Gastrocnemius medialis (tissue), 4 donors: ENCODE measurements at regions not wholly inside any gene's neighbourhood (a gene's known extent, or its start where the extent isn't known, plus 50 kb on each side); places are given as distances from the start of the nearest gene placed in this dataset.

Experiments used
- ATAC-seq, 2 donors: fragments of 150-250 bp; one replicate each; pipeline ENCODE4 v1.9.1; 2016
- DNase-seq, 2 donors: peaks; one replicate each; pipeline ENCODE4 v3.0.0-alpha.2; 2019
- H3K27ac ChIP-seq, 4 donors: fragments of 200-600 bp; sonication (generic); 1 replicate in 1 of 4; 2 replicates in 3 of 4; pipeline ENCODE4 v1.5.1; 2016 to 2018; ENCODE audit warnings: mild to moderate bottlenecking in 2 of 4, moderate library complexity in 1 of 4
- H3K27me3 ChIP-seq, 3 donors: fragments of 200-600 bp; sonication (generic) in 2 of 3; 1 replicate in 1 of 3; 2 replicates in 2 of 3; pipeline versions ENCODE4 v1.5.1 to v1.6.0; 2016 to 2019; ENCODE audit warnings: mild to moderate bottlenecking in 1 of 3, moderate library complexity in 1 of 3
- H3K36me3 ChIP-seq, 2 donors: fragments of 200-600 bp; sonication (generic) in 1 of 2; one replicate each; pipeline ENCODE4 v1.5.1; 2017 to 2018
- H3K4me1 ChIP-seq, 2 donors: fragments of 200-600 bp; sonication (generic) in 1 of 2; one replicate each; pipeline ENCODE4 v1.5.1; 2016 to 2017; ENCODE audit warnings: mild to moderate bottlenecking in 2 of 2
- H3K4me3 ChIP-seq, 4 donors: fragments of 200-600 bp; sonication (generic) in 3 of 4; 1 replicate in 1 of 4; 2 replicates in 3 of 4; pipeline ENCODE4 v1.5.1; 2016 to 2019; ENCODE audit warnings: mild to moderate bottlenecking in 2 of 4
- H3K9me3 ChIP-seq, 3 donors: fragments of 200-600 bp; sonication (generic) in 2 of 3; 1 replicate in 1 of 3; 2 replicates in 2 of 3; pipeline ENCODE4 v1.5.1; 2016 to 2019
- POLR2A ChIP-seq, 2 donors: fragments of 450-650 bp; IDR thresholded peaks; one replicate each; pipeline ENCODE4 v1.6.1; 2017; ENCODE audit warnings: antibody characterized with exemption in 2 of 2, mild to moderate bottlenecking in 2 of 2, moderate library complexity in 2 of 2
- in situ Hi-C, 4 donors: fragments of 200-750 bp; cut with MboI; loops; one replicate each; pipeline versions ENCODE4 v1.15.0 to v1.8.0; 2017; ENCODE audit warnings: low sequenced_read_pairs in 4 of 4
- intact Hi-C: fragments of 100-400 bp; cut with DNase I; formaldehyde crosslinking; loops from one replicate; pipeline ENCODE4 v1.15.1; 2023; ENCODE audit warnings: low total_unique reads
- TF ChIP-seq, protein P1 (sequence below), 5 experiments: fragments of 450-650 bp in 3 of 5; fragments of 200-600 bp in 2 of 5; sonication (generic) in 2 of 5; IDR thresholded peaks in 4 of 5; conservative IDR thresholded peaks in 1 of 5; 1 replicate in 4 of 5; 2 replicates in 1 of 5; pipeline ENCODE4 v1.5.1; 2016 to 2019; ENCODE audit warnings: antibody characterized with exemption in 5 of 5, mild to moderate bottlenecking in 3 of 5, moderate library complexity in 3 of 5

GRCh38 chr18:59814891-59815290, 84.9 kb upstream of the PMAIP1 start:
- intact Hi-C loops (no loop called here), in situ Hi-C loops (loop anchor here in 2 of 4 donors (25.0 kb wide), 1 partner anchor 353 kb away; no protein-coding TSS in a partner anchor)
- no peak for ATAC-seq
- Histone ChIP-seq H3K4me3 (no peak overlapping the region), H3K4me1 (no peaks in the 10 kb centered on the region), H3K36me3 (no peaks in the 10 kb centered on the region), H3K27me3 (no peaks in the 10 kb centered on the region), H3K27ac (no peak overlapping the region), H3K9me3 (no peaks in the 10 kb centered on the region)
- no peak for DNase-seq
- TF ChIP-seq, protein P1, sequence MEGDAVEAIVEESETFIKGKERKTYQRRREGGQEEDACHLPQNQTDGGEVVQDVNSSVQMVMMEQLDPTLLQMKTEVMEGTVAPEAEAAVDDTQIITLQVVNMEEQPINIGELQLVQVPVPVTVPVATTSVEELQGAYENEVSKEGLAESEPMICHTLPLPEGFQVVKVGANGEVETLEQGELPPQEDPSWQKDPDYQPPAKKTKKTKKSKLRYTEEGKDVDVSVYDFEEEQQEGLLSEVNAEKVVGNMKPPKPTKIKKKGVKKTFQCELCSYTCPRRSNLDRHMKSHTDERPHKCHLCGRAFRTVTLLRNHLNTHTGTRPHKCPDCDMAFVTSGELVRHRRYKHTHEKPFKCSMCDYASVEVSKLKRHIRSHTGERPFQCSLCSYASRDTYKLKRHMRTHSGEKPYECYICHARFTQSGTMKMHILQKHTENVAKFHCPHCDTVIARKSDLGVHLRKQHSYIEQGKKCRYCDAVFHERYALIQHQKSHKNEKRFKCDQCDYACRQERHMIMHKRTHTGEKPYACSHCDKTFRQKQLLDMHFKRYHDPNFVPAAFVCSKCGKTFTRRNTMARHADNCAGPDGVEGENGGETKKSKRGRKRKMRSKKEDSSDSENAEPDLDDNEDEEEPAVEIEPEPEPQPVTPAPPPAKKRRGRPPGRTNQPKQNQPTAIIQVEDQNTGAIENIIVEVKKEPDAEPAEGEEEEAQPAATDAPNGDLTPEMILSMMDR (IDR thresholded peaks at IDR 0.05 in 4 of 5, conservative IDR thresholded peaks at IDR 0.05 in 1 of 5) = no peak
- TF ChIP-seq POLR2A (IDR thresholded peaks at IDR 0.05) = no peak

DNA sequence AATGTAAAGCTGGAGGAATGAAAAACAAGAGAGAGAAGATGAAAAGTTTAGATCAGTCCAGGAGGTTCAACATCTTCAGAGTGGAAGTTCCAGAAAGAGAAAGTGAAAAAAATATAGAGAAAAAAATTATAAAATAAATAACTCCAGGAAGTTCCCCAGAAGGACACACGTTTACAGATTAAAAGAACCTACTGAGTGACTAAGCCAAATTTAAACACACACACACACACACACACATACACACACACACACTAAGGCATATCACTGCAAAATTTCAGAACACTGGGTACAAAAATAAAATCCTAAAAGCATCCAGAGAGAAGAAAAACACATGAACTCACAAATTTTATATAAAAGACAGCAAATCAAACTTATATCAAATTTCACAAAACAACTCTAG, 85.9 kb upstream of the PMAIP1 start:
- no peaks in the 10 kb centered on the region for H3K36me3 ChIP-seq
- intact Hi-C loops (no loop called here), in situ Hi-C loops (loop anchor here in 2 of 4 donors (25.0 kb wide), 1 partner anchor 352 kb away; no protein-coding TSS in a partner anchor)
- H3K27me3 ChIP-seq = no peaks in the 10 kb centered on the region
- DNase-seq (no peak), ATAC-seq (no peak)
- TF ChIP-seq, protein P1 (IDR thresholded peaks at IDR 0.05 in 4 of 5, conservative IDR thresholded peaks at IDR 0.05 in 1 of 5) = no peak
- TF ChIP-seq POLR2A (IDR thresholded peaks at IDR 0.05) = no peak
- H3K9me3 ChIP-seq = no peaks in the 10 kb centered on the region
- H3K4me1 ChIP-seq = no peaks in the 10 kb centered on the region
- no peak overlapping the region for H3K4me3 ChIP-seq
- no peak overlapping the region for H3K27ac ChIP-seq

DNA sequence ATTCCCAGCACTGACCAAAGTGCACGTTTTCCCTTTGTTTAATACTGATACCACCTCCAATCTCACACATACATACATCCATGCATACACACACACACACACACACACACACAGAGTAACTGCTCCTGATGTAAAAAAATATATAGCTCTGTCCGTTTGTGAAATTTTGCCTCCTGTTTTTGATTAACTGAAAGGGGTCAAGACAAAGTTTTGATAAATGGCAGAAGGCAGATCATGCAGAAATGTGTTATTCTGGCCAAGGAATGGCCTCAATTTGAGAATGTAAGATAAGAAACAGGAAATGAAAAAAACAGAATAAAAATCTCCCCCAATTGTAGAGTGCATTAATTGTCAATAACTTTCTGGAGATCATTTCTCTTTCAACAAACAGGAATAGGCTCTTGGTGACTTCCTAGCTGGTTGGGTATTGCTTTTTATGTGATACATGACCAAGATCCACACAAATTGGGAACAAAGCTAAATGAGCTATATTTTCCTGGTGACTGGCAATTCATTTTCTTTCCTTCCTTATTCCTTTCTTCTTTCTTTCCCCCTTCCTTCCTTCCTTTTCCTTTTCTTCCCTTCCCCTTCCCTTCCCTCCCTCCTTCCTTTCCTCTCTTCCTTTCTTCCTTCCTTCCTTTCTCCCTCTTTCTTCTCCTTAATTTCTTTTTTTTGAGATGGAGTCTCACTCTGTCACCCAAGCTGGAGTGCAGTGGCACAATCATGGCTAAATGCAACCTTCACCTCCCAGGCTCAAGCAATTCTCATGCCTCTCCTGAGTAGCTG, 88.9 kb upstream of the PMAIP1 start:
- in situ Hi-C loops = loop anchor here in 2 of 4 donors (25.0 kb wide), 1 partner anchor 349 kb away; no protein-coding TSS in a partner anchor
- intact Hi-C loops = no loop called here

DNA sequence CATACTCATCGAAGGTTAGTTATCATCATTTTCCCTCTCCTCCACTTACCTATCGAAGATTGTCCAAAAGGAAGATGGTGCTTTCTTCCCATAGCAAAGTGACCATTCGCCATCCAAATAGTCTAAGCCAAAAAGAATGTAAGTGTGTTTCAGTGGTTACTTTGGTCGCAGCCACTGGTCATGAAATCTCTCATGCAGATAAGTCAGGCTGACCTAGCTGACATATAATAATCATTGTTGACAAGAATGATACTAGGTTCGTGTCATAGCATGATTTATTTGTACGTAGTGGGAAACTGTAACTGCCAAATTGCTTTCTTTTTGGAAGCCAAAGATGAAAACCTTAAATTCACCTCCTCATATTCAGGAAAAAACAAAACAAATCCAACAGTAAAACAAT, 89.6 kb upstream of the PMAIP1 start:
- in situ Hi-C loops = loop anchor here in 2 of 4 donors (25.0 kb wide), 1 partner anchor 348 kb away; no protein-coding TSS in a partner anchor
- intact Hi-C loops = no loop called here
- TF ChIP-seq, protein P1 (IDR thresholded peaks at IDR 0.05 in 4 of 5, conservative IDR thresholded peaks at IDR 0.05 in 1 of 5) = no peak
- no peak for TF ChIP-seq POLR2A (IDR thresholded peaks at IDR 0.05)
- Histone ChIP-seq H3K4me1 (no peaks in the 10 kb centered on the region), H3K9me3 (no peaks in the 10 kb centered on the region), H3K4me3 (no peak overlapping the region), H3K27me3 (no peaks in the 10 kb centered on the region), H3K36me3 (no peaks in the 10 kb centered on the region), H3K27ac (no peak overlapping the region)
- no peak for DNase-seq
- no peak for ATAC-seq

More for the DNA sequence above, 88.9 kb upstream of the PMAIP1 start:
- Histone ChIP-seq H3K27ac (no peak overlapping the region), H3K9me3 (no peaks in the 10 kb centered on the region), H3K4me3 (no peak overlapping the region), H3K4me1 (no peaks in the 10 kb centered on the region), H3K27me3 (no peaks in the 10 kb centered on the region), H3K36me3 (no peaks in the 10 kb centered on the region)
- ATAC-seq = no peak
- no peak for TF ChIP-seq POLR2A (IDR thresholded peaks at IDR 0.05)
- TF ChIP-seq, protein P1 (IDR thresholded peaks at IDR 0.05 in 4 of 5, conservative IDR thresholded peaks at IDR 0.05 in 1 of 5) = no peak
- no peak for DNase-seq
